Breast epithelium (tissue), 3 donors: ENCODE measurements at regions not wholly inside any gene's neighbourhood (a gene's known extent, or its start where the extent isn't known, plus 50 kb on each side); places are given as distances from the start of the nearest gene placed in this dataset.

ENCODE experiments used
- CTCF ChIP-seq, 3 donors: fragments of 450-650 bp; IDR thresholded peaks; one replicate each; pipeline ENCODE4 v1.5.1; 2016 to 2017; ENCODE audit warnings: antibody characterized with exemption in 3 of 3, mild to moderate bottlenecking in 3 of 3, moderate library complexity in 3 of 3
- POLR2AphosphoS5 ChIP-seq, 3 donors: sonication (generic); formaldehyde crosslinking; IDR thresholded peaks; one replicate each; pipeline ENCODE4 v1.6.1; 2017; ENCODE audit warnings: antibody characterized with exemption in 3 of 3

DNA sequence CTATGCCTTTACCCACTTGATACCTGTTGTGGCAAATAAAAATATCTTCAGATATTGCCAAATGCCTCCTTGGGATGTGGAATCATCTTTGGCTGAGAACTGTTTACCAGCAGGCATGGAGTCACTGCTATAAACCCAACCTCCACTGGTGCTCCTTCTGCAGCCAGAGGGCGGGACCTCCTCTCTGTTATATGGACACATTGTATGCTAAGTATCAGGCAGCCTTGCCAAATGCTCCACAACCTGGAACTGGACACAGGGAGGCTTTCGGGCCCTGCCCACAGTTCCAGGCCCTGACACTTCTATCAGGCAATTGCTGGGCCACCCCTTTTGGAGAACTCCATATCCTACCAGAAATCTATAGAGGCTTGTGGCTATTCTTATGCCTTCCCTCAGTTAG, 201.0 kb downstream of the TMX1 start:
- TF ChIP-seq POLR2AphosphoS5 (IDR thresholded peaks at IDR 0.05) (no peak), CTCF (IDR thresholded peaks at IDR 0.05) (no peak)
